Heart left ventricle (tissue), 13 donors: ENCODE measurements at regions not wholly inside any gene's neighbourhood (a gene's known extent, or its start where the extent isn't known, plus 50 kb on each side); places are given as distances from the start of the nearest gene placed in this dataset.

Source experiments
- CTCF ChIP-seq, 12 donors: fragments of 200-600 bp; sonication (generic) in 4 of 12; IDR thresholded peaks; one replicate each; pipeline versions ENCODE4 v1.5.0 to v1.8.0; 2018 to 2022; ENCODE audit warnings: antibody characterized with exemption in 12 of 12, mild to moderate bottlenecking in 5 of 12
- POLR2A ChIP-seq, 2 donors: fragments of 450-650 bp; IDR thresholded peaks; one replicate each; pipeline ENCODE4 v1.6.1; 2017; ENCODE audit warnings: antibody characterized with exemption in 2 of 2, mild to moderate bottlenecking in 2 of 2, moderate library complexity in 2 of 2
- donor health status: ischemic (EF 13 %, LVEDD 7.1; RV severe dilation, severe dysfunction).
- donor health status: DM: no; HTN: yes; CAD: no.
- donor health status: DM: no; HTN: no; CAD: no.
- donor health status: ischemic (EF 25% LVEDD 6.9; RV normal size, moderate dysfunction).
- donor health status: ischemic (EF 25% LVEDD 5.7; RV mildly dilated, moderate dysfunction).
- donor health status: ischemic (EF 35%, LVEDD 5.7; RV mildly dilated, moderate dysfunction).
- donor health status: nonischemic (EF 11% LVEDD 7.7; RV severe dilation, severe dysfunction).
- donor health status: DM: yes; HTN: yes; CAD: no.
- donor health status: PGD.
- donor health status: ischemic (EF 29% LVEDD 5.4; RV normal size, mild dysfunction).
- donor health status: nonischemic (EF 23%, LVEDD 6.1; RV moderate dilation, normal function).

- TF ChIP-seq CTCF (IDR thresholded peaks at IDR 0.05) (no peak), POLR2A (IDR thresholded peaks at IDR 0.05) (no peak)
Measured at GRCh38 chr13:44307844-44308243, 65.8 kb upstream of the SERP2 start.
